ENCODE measurements at regions not wholly inside any gene's neighbourhood (a gene's known extent, or its start where the extent isn't known, plus 50 kb on each side); places are given as distances from the start of the nearest gene placed in this dataset.

DNA sequence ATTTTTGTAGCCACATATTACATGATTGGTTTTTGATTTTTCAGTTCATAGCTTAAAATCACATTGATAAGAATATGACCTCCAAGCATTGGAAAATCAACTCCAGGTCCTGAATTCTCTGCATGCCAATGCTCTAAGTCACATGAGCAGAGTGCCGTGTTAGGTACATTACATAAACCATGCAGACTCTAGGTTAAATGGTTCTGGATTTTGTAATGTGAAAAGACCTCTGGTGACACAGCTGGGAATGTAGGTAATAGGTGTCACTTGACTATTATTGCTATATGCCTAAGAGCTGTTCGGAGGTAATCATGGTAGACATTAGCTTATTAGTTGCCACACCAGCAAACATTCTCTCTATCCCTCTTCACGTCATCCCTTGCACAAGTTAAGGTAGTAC lies 231.1 kb upstream of the SALL1 start:
- H3K9me3 ChIP-seq, result peaks cover 0 to 2% (median 0%) of the 10 kb centered on the region in 8 donors
- TF ChIP-seq POLR2A (IDR thresholded peaks at IDR 0.05), result no peak
- TF ChIP-seq CTCF (IDR thresholded peaks at IDR 0.05 in 8 of 11, conservative IDR thresholded peaks at IDR 0.05 in 3 of 11), result no peak
- TF ChIP-seq POLR2AphosphoS5 (IDR thresholded peaks at IDR 0.05), result no peak
- no peaks in the 10 kb centered on the region for H3K36me3 ChIP-seq
- DNase-seq, result no peak
- H3K27me3 ChIP-seq (replicated peaks in 1 of 7), result no peaks in the 10 kb centered on the region
- intact Hi-C loops (cut with DNase I; ENCODE audit: low total_unique reads), result no loop called here
- no peaks in the 10 kb centered on the region for H3K4me1 ChIP-seq
- no peak overlapping the region for H3K27ac ChIP-seq
- 56 to 74% (median 63%) methylated on average over 3 of the region's 3 CpGs for WGBS, 5 donors
- no peak overlapping the region for H3K4me3 ChIP-seq

- no peaks in the 10 kb centered on the region for H3K27me3 ChIP-seq (replicated peaks in 1 of 7)
- DNase-seq, result no peak
- no peak for TF ChIP-seq POLR2AphosphoS5 (IDR thresholded peaks at IDR 0.05)
- no peak for TF ChIP-seq CTCF (IDR thresholded peaks at IDR 0.05 in 8 of 11, conservative IDR thresholded peaks at IDR 0.05 in 3 of 11)
- no peak for TF ChIP-seq POLR2A (IDR thresholded peaks at IDR 0.05)
- H3K4me1 ChIP-seq, result no peaks in the 10 kb centered on the region
- no peak overlapping the region for H3K27ac ChIP-seq
- intact Hi-C loops (cut with DNase I; ENCODE audit: low total_unique reads), result no loop called here
- peaks cover 0 to 12% (median 0%) of the 10 kb centered on the region in 8 donors for H3K9me3 ChIP-seq
- H3K36me3 ChIP-seq, result no peaks in the 10 kb centered on the region
- no peak overlapping the region for H3K4me3 ChIP-seq
- WGBS, 5 donors, result 74 to 88% (median 86%) methylated on average over 3 of the region's 3 CpGs
These were observed 225.0 kb upstream of the SALL1 start for GRCh38 chr16:51376080-51376479.

- TF ChIP-seq POLR2A (IDR thresholded peaks at IDR 0.05) (no peak), POLR2AphosphoS5 (IDR thresholded peaks at IDR 0.05) (no peak), CTCF (IDR thresholded peaks at IDR 0.05 in 8 of 11, conservative IDR thresholded peaks at IDR 0.05 in 3 of 11) (no peak)
- no peak overlapping the region for H3K4me3 ChIP-seq
- WGBS, 5 donors, result 79 to 94% (median 91%) methylated on average over 5 of the region's 5 CpGs
- no peaks in the 10 kb centered on the region for H3K27me3 ChIP-seq (replicated peaks in 1 of 7)
- H3K27ac ChIP-seq, result no peak overlapping the region
- H3K9me3 ChIP-seq, result peaks cover 0 to 20% (median 0%) of the 10 kb centered on the region in 8 donors
- H3K4me1 ChIP-seq, result no peaks in the 10 kb centered on the region
- intact Hi-C loops (cut with DNase I; ENCODE audit: low total_unique reads), result no loop called here
- no peaks in the 10 kb centered on the region for H3K36me3 ChIP-seq
- no peak for DNase-seq
These were observed 223.7 kb upstream of the SALL1 start for GRCh38 chr16:51374790-51375189.

DNA sequence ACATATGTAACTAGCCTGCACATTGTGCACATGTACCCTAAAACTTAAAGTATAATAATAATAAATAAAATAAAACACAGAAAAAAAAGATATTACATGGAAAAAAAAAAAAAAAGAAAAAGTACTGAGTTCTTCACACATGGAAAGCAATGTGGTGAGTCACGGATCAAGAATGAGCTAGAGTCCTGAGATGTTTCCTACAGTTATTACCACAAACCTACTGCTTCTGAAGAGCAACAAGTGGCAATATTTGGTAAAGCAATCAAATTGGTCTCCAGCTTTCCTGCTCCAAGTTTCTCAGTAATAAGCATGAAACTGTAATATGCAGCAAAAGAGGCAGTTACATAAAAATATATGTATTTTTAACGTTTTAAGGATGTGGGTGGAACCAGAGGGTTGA lies 223.3 kb upstream of the SALL1 start:
- no peak for TF ChIP-seq POLR2AphosphoS5 (IDR thresholded peaks at IDR 0.05)
- no peak for TF ChIP-seq CTCF (IDR thresholded peaks at IDR 0.05 in 8 of 11, conservative IDR thresholded peaks at IDR 0.05 in 3 of 11)
- TF ChIP-seq POLR2A (IDR thresholded peaks at IDR 0.05), result no peak
- Histone ChIP-seq H3K9me3 (peaks cover 0 to 21% (median 0%) of the 10 kb centered on the region in 8 donors), H3K4me3 (no peak overlapping the region), H3K27ac (no peak overlapping the region), H3K36me3 (no peaks in the 10 kb centered on the region), H3K27me3 (replicated peaks in 1 of 7) (no peaks in the 10 kb centered on the region), H3K4me1 (no peaks in the 10 kb centered on the region)
- WGBS, 5 donors, result 79 to 81% (median 81%) methylated on average over 2 of the region's 2 CpGs
- intact Hi-C loops (cut with DNase I; ENCODE audit: low total_unique reads), result no loop called here
- no peak for DNase-seq
